NCI-H1694 (cell line): ENCODE measurements at regions not wholly inside any gene's neighbourhood (a gene's known extent, or its start where the extent isn't known, plus 50 kb on each side); places are given as distances from the start of the nearest gene placed in this dataset.
"Not testable (repeated sequence)": the region's sequence is repeated elsewhere in the genome, so short reads cannot be mapped to it uniquely, and the experiment has no call there.

Experiments used
- DNase-seq: peaks from one replicate; lab custom pipeline; 2025; lab: John Stamatoyannopoulos, UW

DNA sequence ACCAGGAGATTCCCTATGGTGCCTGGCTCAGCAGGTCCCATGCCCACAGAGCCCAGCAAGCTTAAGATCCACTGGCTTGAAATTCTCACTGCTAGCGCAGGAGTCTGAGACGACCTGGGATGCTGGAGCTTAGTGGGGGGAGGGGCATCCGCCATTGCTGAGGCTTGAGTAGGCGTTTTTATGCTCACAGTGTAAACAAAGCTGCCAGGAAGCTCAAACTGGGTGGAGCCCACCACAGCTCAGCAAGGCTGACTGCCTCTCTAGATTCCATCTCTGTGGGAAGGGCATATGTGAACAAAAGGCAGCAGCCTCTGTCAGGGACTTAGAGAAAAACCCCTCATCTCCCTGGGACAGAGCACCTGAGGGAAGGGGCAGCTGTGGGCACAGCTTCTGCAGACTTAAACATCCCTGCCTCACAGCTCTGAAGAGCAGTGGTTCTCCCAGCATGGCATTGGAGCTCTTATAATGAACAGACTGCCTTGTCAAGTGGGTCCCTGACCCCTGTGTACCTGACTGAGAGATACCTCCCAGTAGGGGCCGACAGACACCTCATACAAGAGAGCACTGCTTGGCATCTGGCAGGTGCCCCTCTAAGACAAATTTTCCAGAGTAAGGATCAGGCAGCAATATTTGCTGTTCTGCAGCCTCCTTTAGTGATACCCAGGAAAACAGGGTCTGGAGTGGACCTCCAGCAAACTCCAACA is 231.5 kb upstream of the SETMAR start:
- no peak for DNase-seq

GRCh38 chr3:4077278-4077677 is 225.9 kb upstream of the SETMAR start:
- not testable (repeated sequence) for DNase-seq

DNA sequence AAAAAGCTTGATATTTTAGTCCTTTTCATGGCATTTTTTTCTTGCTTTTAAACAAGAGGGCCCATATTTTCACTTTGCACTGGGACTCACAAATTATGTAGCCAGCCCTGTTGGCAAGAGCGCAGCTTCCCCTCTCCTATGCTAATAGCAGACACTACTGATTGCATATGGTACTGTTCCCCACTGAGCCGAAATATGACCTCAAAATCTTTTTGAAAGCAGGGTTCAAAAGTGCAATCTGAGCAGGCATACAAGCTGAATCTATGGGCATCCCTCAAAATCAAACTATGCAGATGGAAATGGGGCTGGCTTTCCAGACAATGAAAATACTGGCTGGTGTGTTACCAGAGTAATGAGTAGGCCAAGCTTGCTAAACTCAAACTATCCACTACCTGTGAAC is 225.2 kb upstream of the SETMAR start:
- no peak for DNase-seq

DNA sequence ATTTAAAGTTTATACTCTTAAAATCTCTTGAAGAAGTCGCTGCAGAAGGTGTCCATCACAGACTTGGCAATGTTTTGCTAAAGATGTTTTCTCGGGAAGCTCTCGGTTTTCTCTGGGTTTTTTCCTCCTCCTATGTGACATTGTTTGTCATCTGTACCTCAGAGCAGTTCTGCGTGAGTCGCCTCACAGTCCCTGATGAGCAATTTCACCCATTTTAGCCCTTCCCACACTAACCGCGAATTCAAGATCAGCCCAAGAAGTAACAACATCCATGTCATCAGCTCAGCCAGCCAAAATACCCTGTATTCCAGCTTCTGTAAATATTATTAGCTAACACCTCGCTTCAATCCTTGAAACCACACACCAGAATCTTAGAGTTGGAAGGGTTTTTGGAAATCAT is 224.3 kb upstream of the SETMAR start:
- no peak for DNase-seq

DNA sequence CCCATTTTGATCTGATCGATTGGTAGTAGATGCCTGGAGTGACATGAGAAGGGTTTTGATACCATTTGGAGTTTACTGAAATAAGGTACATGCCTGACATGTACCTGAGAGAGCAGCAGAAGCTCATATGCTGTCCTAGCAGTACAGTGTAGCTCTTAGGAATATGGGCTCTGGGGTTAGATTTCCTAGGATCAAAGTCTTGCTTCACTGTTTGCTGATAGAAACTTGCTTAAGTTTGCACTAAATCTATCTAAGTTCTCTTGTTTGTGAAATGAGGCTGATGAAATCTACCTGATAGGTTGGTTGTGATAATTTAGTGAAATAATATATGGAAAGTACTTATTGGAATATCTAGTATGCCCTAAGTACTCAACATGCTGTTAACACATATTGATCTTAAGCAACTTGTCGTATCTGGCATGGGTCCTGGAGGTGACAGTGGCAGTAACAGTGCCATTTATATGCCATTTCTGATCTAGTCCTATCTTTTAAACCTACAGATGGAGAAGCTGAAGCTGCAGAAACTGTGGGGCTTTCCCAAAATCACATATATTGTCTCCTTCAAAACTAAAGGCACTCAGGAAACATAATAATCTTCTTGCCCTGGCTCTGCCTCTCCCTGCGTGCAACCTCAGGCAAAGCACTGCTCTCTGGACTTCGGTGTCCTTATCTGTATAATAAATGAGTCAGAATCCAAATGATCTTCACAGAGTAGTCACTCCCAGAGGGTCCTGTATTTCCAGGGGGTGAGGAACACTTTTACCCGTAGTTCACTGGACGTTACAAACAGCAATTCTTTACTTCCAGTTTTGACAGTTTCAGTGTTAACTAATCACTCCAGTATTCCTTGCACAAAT is 223.6 kb upstream of the SETMAR start:
- DNase-seq, result no peak

DNA sequence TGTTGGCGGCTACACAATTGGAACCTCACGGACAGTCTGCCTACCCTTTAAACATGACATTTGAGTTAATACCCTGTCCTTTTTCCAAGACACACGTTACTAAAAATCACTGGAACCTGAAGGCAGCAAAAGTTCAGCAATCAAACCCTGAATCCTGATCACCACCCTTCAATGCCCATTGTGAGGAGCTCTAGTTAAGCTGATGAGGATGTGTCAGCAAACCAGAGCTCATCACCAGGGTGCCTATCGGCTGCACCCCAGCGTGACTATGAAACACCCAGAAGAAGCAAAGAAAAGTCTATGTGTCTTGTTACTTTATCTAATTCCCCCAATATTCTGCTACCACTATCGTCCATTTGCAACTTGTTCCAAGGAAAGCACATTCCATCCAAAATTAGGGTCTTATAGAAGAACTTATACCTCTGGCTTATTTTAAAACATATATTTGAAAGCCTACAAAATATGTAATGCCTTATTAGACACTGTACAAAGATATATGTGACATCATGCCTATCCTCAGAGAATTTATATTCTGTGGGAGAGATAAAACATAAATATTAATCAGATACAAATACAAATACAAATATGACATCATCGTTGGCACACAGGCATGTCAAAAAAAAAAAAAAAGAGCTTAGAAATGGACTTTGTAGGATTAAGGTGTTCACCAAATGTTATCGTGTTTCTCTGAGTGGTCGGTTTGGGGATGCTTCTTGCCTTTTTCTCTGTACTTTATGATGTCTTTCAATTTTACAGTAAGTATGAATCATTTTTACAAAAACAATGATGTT is 219.7 kb upstream of the SETMAR start:
- DNase-seq, result no peak

DNA sequence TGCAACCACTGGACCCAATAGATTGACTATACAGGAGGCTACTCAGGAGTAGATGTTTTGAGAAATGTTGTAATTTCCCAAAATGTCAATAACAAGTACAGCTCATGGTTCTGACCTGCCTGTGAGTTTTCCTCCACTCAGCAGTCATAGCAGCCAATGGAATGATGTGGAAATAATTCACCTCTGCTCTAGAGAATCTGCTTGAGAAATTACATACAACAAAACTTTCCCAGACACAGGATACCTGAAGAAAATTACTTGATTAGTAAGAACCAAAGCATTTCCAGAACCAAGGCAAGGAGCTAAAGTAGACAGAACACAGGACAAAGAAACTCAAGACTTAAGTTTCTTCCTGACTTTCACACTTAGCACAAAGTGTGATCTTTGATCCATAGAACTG is 218.9 kb upstream of the SETMAR start:
- no peak for DNase-seq

DNA sequence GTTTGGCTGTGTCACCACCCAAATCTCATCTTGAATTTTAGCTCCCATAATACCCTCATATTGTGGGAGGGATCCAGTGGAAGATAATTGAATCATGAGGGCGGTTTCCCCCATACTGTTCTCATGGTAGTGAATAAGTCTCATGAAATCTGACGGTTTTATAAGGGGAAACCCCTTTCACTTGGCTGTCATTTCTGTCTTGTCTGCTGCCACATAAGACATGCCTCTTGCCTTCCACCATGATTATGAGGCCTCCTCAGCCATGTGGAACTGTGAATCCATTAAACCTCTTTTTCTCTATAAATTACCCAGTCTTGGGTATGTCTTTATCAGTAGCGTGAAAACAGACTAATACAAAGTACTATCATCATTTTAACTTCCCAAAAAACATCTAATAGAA is 216.5 kb upstream of the SETMAR start:
- not testable (repeated sequence) for DNase-seq

DNA sequence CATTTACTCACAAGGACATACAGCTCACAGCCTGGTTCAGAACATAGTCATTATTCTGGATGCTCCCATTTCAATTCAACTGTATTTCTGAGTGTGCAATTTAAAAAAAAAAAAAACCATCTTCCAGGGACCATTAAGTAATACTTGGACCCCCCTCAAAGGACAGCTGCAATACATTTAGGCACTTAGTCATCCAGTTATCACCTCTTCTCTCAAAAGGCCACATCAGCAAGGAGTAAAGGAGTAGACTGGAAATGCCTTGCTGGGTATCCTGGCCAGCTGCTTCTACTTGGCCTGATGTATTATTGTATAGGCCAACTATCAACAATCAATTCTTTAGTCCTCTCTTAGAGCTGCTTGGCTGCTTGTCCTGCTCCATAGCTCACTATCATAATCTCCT is 211.4 kb upstream of the SETMAR start:
- DNase-seq, result no peak

DNA sequence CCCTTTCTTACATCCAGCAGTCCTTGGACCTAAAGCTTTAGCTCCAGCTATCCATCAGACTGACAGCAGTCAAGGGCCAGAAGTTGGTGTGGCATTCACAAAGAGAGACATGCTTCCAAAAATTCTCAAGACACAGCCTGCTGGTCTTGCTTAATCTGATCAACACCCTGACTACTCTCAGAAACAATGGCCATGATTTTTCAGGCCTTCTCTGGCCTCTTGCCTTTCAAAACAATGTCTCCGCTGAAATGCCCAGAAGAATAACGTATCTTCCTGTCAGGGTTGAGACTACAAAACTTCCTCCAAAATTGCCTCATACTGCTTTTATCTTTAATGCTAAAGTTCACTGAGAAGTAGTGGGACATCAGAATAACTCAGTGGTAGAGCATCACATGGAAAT is 205.4 kb upstream of the SETMAR start:
- no peak for DNase-seq

DNA sequence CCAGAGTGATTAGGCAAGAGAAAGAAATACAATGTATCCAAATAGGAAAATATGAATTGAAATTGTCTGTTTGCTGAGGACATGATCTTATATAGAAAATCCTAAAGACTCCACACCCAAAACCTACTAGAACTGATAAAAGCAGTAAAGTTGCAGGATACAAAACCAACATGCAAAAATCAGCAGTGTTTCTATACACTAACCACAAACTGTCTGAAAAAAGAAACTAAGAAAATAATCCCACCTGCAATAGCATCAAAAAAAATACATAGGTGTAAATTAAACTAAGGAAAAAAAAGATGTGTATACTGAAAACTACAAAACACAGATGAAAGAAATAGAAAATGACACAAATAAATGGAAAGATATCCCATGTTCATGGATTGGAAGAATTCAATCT is 203.6 kb upstream of the SETMAR start:
- DNase-seq, result no peak

DNA sequence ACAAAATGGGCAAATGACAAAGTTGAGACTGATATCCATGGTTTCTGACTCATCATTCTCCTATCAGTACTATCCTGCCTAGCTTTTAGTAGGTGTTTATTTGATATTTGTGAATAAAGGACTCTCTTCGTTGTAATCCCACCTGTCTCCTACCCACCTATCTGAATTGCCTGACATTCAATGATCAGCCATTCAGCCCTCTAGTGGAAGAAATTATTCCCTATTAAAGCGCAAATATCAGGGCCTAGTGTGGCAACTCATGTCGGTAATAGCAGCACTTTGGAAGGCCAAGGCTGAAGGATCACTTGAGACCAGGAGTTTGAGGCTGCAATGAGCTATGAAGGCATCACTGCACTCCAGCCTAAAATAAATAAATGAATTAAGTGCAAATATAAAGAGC is 195.7 kb upstream of the SETMAR start:
- no peak for DNase-seq

DNA sequence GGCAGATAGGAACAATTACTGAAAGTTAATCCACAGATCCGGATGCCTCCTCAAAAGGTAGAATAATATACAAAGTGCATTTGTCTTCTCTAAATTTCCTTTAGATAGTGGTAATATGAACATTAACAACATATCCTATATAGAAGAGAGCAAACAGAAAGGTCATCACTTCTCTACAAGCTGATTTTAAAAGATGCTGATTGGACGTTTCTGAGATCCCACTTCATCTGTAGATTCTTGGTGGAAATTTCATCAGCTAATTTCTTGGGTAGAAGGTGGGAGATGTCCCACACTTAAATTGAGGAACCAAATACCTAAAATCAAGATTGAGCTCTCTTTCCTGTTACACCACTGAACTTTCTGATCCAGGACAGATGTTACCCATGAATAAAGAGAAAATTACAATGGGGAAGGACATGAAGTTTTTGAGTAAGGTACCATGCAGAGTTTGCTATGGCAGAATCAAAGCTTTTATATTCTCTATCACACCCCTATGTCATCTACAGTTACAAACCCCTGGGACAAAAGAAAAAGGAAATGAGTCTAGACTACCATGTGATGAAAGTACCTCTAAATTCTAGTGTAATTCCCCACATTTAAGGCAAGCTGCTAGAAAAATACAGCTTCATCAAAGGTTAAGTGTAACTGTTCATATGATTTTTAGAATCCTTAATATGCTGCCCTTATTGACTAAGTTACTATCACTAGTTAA is 189.2 kb upstream of the SETMAR start:
- DNase-seq, result no peak

- DNase-seq, result no peak
Observed at GRCh38 chr3:4119119-4119518, 184.1 kb upstream of the SETMAR start.

DNA sequence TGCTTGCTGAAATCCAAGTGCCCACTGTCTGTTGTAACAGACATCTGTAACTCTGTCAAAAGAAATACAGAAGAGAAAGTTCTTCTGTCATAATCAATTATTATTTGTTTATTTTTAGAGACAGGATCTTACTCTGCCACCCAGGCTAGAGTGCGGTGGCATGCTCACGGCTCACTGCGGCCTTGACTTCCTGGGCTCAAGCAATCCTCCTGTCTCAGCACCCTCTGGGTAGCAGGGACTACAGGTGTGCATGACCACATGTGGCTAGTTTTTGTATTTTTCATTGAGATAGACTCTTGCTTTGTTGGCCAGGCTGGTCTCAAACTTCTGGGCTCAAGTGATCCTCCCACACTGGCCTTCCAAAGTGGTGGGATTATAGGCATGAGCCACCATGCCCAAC is 177.6 kb upstream of the SETMAR start:
- DNase-seq, result no peak

GRCh38 chr3:4138150-4138785 is 164.9 kb upstream of the SETMAR start:
- no peak for DNase-seq

GRCh38 chr3:4138786-4139431 is 164.3 kb upstream of the SETMAR start:
- DNase-seq, result no peak

- no peak for DNase-seq
Observed at GRCh38 chr3:4139462-4140140, 163.6 kb upstream of the SETMAR start.

GRCh38 chr3:4140921-4141320 is 162.2 kb upstream of the SETMAR start:
- DNase-seq, result no peak

GRCh38 chr3:4147556-4148118 is 155.5 kb upstream of the SETMAR start:
- no peak for DNase-seq
